ENCODE measurements at regions not wholly inside any gene's neighbourhood (a gene's known extent, or its start where the extent isn't known, plus 50 kb on each side); places are given as distances from the start of the nearest gene placed in this dataset.

- Histone ChIP-seq H3K9me3 (ENCODE audit: control insufficient read depth in 4 of 4, low read length in 3 of 4) (no peaks in the 10 kb centered on the region), H3K36me3 (ENCODE audit: control insufficient read depth in 4 of 4, insufficient read depth in 3 of 4, low read depth in 1 of 4, low read length in 3 of 4) (no peaks in the 10 kb centered on the region), H3K9ac (ENCODE audit: low read depth in 1 of 2, low read length in 2 of 2) (no peak overlapping the region), H3K27me3 (ENCODE audit: control insufficient read depth in 4 of 4, insufficient read depth in 4 of 4, low read length in 3 of 4) (no peaks in the 10 kb centered on the region), H3K4me3 (ENCODE audit: low read depth in 1 of 3, low read length in 3 of 3) (no peak overlapping the region), H3K4me1 (ENCODE audit: control insufficient read depth in 4 of 4, insufficient read depth in 4 of 4, low read length in 3 of 4) (no peaks in the 10 kb centered on the region), H3K27ac (ENCODE audit: low read depth in 1 of 2, low read length in 2 of 2) (no peak overlapping the region)
- no peak for TF ChIP-seq HNF4A (conservative IDR thresholded peaks at IDR 0.05)
- no peak for TF ChIP-seq RXRA (IDR thresholded peaks at IDR 0.05)
- TF ChIP-seq NR2F2 (IDR thresholded peaks at IDR 0.05): no peak
- TF ChIP-seq FOXA2 (IDR thresholded peaks at IDR 0.05): no peak
- TF ChIP-seq FOXA1 (IDR thresholded peaks at IDR 0.05): no peak
- TF ChIP-seq YY1 (IDR thresholded peaks at IDR 0.05): no peak
- TF ChIP-seq CTCF (IDR thresholded peaks at IDR 0.05; ENCODE audit: low read depth, low read length, missing input control): no peak
- no peak for DNase-seq (ENCODE audit: low spot score)
- WGBS: 53% methylated on average over 7 of the region's 7 CpGs
These were observed 201.1 kb upstream of the GLRA1 start for GRCh38 chr5:152125661-152126205.

- no peaks in the 10 kb centered on the region for H3K4me1 ChIP-seq (ENCODE audit: control insufficient read depth in 4 of 4, insufficient read depth in 4 of 4, low read length in 3 of 4)
- H3K4me3 ChIP-seq (ENCODE audit: low read depth in 1 of 3, low read length in 3 of 3): no peak overlapping the region
- no peak for DNase-seq (ENCODE audit: low spot score)
- TF ChIP-seq MAX (IDR thresholded peaks at IDR 0.05): no peak
- no peak for TF ChIP-seq YY1 (IDR thresholded peaks at IDR 0.05)
- no peak for TF ChIP-seq CTCF (IDR thresholded peaks at IDR 0.05; ENCODE audit: low read depth, low read length, missing input control)
- H3K27me3 ChIP-seq (ENCODE audit: control insufficient read depth in 4 of 4, insufficient read depth in 4 of 4, low read length in 3 of 4): no peaks in the 10 kb centered on the region
- no peak overlapping the region for H3K27ac ChIP-seq (ENCODE audit: low read depth in 1 of 2, low read length in 2 of 2)
- H3K9me3 ChIP-seq (ENCODE audit: control insufficient read depth in 4 of 4, low read length in 3 of 4): no peaks in the 10 kb centered on the region
- H3K36me3 ChIP-seq (ENCODE audit: control insufficient read depth in 4 of 4, insufficient read depth in 3 of 4, low read depth in 1 of 4, low read length in 3 of 4): no peaks in the 10 kb centered on the region
- no peak overlapping the region for H3K9ac ChIP-seq (ENCODE audit: low read depth in 1 of 2, low read length in 2 of 2)
- WGBS: 79% methylated on average over 12 of the region's 12 CpGs
These were observed 199.9 kb upstream of the GLRA1 start for GRCh38 chr5:152124409-152125041.

- DNase-seq (ENCODE audit: low spot score): no peak
- TF ChIP-seq GABPA (IDR thresholded peaks at IDR 0.05 in 1 of 2, conservative IDR thresholded peaks at IDR 0.05 in 1 of 2) (no peak), SP1 (IDR thresholded peaks at IDR 0.05) (no peak), FOXA1 (IDR thresholded peaks at IDR 0.05) (no peak), YY1 (IDR thresholded peaks at IDR 0.05) (no peak), ZBTB33 (IDR thresholded peaks at IDR 0.05) (no peak), JUND (IDR thresholded peaks at IDR 0.05) (no peak), MAX (IDR thresholded peaks at IDR 0.05) (no peak), RXRA (IDR thresholded peaks at IDR 0.05) (no peak), EGR1 (IDR thresholded peaks at IDR 0.05; ENCODE audit: low read depth in 2 of 2) (no peak)
- Histone ChIP-seq H3K36me3 (ENCODE audit: control insufficient read depth in 4 of 4, insufficient read depth in 3 of 4, low read depth in 1 of 4, low read length in 3 of 4) (no peaks in the 10 kb centered on the region), H3K27me3 (ENCODE audit: control insufficient read depth in 4 of 4, insufficient read depth in 4 of 4, low read length in 3 of 4) (peaks cover 0 to 2% (median 0%) of the 10 kb centered on the region in 4 donors), H3K4me3 (ENCODE audit: low read depth in 1 of 3, low read length in 3 of 3) (no peak overlapping the region), H3K9me3 (ENCODE audit: control insufficient read depth in 4 of 4, low read length in 3 of 4) (no peaks in the 10 kb centered on the region), H3K27ac (ENCODE audit: low read depth in 1 of 2, low read length in 2 of 2) (no peak overlapping the region), H3K9ac (ENCODE audit: low read depth in 1 of 2, low read length in 2 of 2) (no peak overlapping the region), H3K4me1 (ENCODE audit: control insufficient read depth in 4 of 4, insufficient read depth in 4 of 4, low read length in 3 of 4) (no peaks in the 10 kb centered on the region)
- 54% methylated on average over 5 of the region's 5 CpGs for WGBS
These were observed 194.2 kb upstream of the GLRA1 start for GRCh38 chr5:152118676-152119470.

All from liver (tissue), 8 donors.